NT2/D1 (cell line): ENCODE measurements at regions not wholly inside any gene's neighbourhood (a gene's known extent, or its start where the extent isn't known, plus 50 kb on each side); places are given as distances from the start of the nearest gene placed in this dataset.

Experiments
- DNase-seq: peaks from one replicate; pipeline ENCODE4 v3.0.0-alpha.2; 2011; ENCODE audit warnings: low read depth, low spot score
- H3K27me3 ChIP-seq: 2 replicates; pipeline ENCODE4 v1.6.0; 2011; ENCODE audit warnings: mild to moderate bottlenecking; ENCODE audit not compliant: insufficient read length, insufficient read depth
- H3K36me3 ChIP-seq: 2 replicates; pipeline ENCODE4 v1.6.1; 2011; ENCODE audit warnings: mild to moderate bottlenecking, low read length, mixed read lengths; ENCODE audit not compliant: insufficient read depth, insufficient read length
- H3K4me1 ChIP-seq: 2 replicates; pipeline ENCODE4 v1.5.1; 2011; ENCODE audit not compliant: insufficient read depth, insufficient read length
- H3K4me3 ChIP-seq: 2 replicates; pipeline ENCODE4 v1.5.1; 2011; ENCODE audit warnings: low read depth; ENCODE audit not compliant: insufficient read length
- H3K9ac ChIP-seq: 2 replicates; pipeline ENCODE4 v1.6.0; 2011; ENCODE audit warnings: low read depth; ENCODE audit not compliant: insufficient read length
- H3K9me3 ChIP-seq: 2 replicates; pipeline ENCODE4 v1.5.1; 2011; ENCODE audit warnings: mild to moderate bottlenecking, low read length; ENCODE audit not compliant: insufficient read depth
- SUZ12 ChIP-seq: IDR thresholded peaks from 2 replicates; pipeline ENCODE4 v1.6.1; 2011; ENCODE audit not compliant: insufficient read length, insufficient read depth; ENCODE audit errors: extremely low read depth
- YY1 ChIP-seq: IDR thresholded peaks from 2 replicates; pipeline ENCODE4 v1.6.1; 2011; ENCODE audit not compliant: insufficient read length, insufficient read depth
- ZNF274 ChIP-seq: IDR thresholded peaks from 2 replicates; pipeline ENCODE4 v1.6.1; 2011; ENCODE audit warnings: mild to moderate bottlenecking, low read depth, low read length

DNA sequence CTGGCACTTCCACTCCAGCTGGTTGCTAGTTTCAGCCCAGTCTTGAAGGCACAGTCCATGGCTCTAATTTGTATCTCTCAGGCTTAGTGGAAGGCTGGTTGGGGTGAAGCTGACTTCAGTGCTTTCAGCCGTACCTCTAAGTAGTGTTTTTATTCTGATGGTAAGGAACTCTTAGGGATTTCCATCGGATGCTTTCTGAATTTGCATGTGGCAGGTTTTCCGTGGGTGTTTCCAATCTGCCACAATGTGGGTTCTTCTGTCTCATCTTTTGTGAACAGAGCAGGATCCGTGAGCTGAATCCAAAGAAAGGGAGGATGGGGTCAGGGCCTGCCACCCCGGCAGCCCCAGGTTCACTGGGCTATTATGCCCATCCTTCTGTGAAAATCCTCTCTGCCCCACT, 607.9 kb upstream of the MKI67 start:
- H3K27me3 ChIP-seq, result no peaks in the 10 kb centered on the region
- no peaks in the 10 kb centered on the region for H3K4me1 ChIP-seq
- TF ChIP-seq SUZ12, result no peak
- TF ChIP-seq ZNF274, result no peak
- no peak for TF ChIP-seq YY1
- no peaks in the 10 kb centered on the region for H3K36me3 ChIP-seq
- no peak overlapping the region for H3K4me3 ChIP-seq
- no peak overlapping the region for H3K9ac ChIP-seq
- DNase-seq, result no peak
- no peaks in the 10 kb centered on the region for H3K9me3 ChIP-seq

GRCh38 chr10:128734734-128735133, 608.5 kb upstream of the MKI67 start:
- no peak overlapping the region for H3K4me3 ChIP-seq
- H3K4me1 ChIP-seq, result no peaks in the 10 kb centered on the region
- no peaks in the 10 kb centered on the region for H3K27me3 ChIP-seq
- H3K9me3 ChIP-seq, result no peaks in the 10 kb centered on the region
- TF ChIP-seq SUZ12, result no peak
- TF ChIP-seq ZNF274, result no peak
- no peak for TF ChIP-seq YY1
- H3K36me3 ChIP-seq, result no peaks in the 10 kb centered on the region
- DNase-seq, result no peak
- no peak overlapping the region for H3K9ac ChIP-seq

DNA sequence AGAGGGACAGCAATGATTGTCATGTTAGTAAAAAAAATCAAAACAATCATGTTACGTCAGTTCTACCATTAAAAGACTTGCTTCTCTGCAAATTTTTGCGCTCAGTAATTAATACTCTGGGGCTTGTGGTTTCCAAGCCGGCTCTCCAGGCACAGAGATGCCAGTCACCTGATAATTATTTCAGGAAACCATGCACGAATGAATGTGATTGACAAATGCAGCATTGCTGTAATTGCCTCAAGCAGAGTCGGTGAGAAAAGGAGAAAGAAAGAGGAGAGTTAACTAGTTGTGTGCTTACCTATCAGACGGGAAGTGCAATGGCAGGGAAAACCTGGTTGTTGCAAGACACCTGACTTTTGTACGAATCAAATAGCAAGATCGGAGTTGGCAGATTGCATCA, 609.8 kb upstream of the MKI67 start:
- Histone ChIP-seq H3K36me3 (no peaks in the 10 kb centered on the region), H3K9me3 (no peaks in the 10 kb centered on the region), H3K4me1 (no peaks in the 10 kb centered on the region), H3K9ac (no peak overlapping the region), H3K4me3 (no peak overlapping the region), H3K27me3 (no peaks in the 10 kb centered on the region)
- no peak for DNase-seq
- TF ChIP-seq YY1 (no peak), SUZ12 (no peak), ZNF274 (no peak)

DNA sequence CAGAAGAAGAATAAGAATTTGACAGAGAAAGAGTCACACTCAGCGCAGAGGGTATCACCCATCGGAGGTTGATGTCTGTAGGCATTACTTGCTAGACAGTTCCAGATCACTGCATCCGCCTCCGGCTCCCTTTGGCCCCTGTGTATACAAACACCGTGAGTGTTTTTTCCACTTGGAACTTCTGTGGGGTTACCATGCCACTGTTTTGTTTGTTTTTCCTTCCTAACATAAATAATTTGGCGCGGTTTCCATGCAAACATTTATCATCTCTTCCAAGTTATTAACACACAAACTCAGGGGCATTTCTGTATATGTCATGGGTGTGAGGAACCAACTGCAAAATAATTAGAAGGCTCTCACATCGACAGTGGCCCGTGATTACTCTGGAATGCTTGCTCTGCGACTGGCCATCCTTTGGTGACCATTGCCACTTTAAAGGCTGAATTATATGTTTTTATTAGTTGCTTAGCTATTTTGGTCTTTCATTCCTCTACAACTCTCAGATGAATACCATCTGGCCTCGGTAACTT, 612.2 kb upstream of the MKI67 start:
- no peak overlapping the region for H3K9ac ChIP-seq
- H3K9me3 ChIP-seq, result no peaks in the 10 kb centered on the region
- DNase-seq, result no peak
- H3K4me1 ChIP-seq, result no peaks in the 10 kb centered on the region
- no peaks in the 10 kb centered on the region for H3K27me3 ChIP-seq
- TF ChIP-seq SUZ12, result no peak
- no peak for TF ChIP-seq YY1
- no peak for TF ChIP-seq ZNF274
- no peak overlapping the region for H3K4me3 ChIP-seq
- no peaks in the 10 kb centered on the region for H3K36me3 ChIP-seq

GRCh38 chr10:128739930-128740329, 613.7 kb upstream of the MKI67 start:
- Histone ChIP-seq H3K27me3 (no peaks in the 10 kb centered on the region), H3K36me3 (no peaks in the 10 kb centered on the region), H3K4me3 (no peak overlapping the region), H3K4me1 (no peaks in the 10 kb centered on the region), H3K9me3 (no peaks in the 10 kb centered on the region), H3K9ac (no peak overlapping the region)
- no peak for DNase-seq
- no peak for TF ChIP-seq ZNF274
- TF ChIP-seq SUZ12, result no peak

GRCh38 chr10:128741180-128741579, 615.0 kb upstream of the MKI67 start:
- H3K9me3 ChIP-seq, result no peaks in the 10 kb centered on the region
- no peak overlapping the region for H3K4me3 ChIP-seq
- TF ChIP-seq ZNF274 (no peak), SUZ12 (no peak), YY1 (no peak)
- no peaks in the 10 kb centered on the region for H3K4me1 ChIP-seq
- DNase-seq, result no peak
- H3K27me3 ChIP-seq, result no peaks in the 10 kb centered on the region
- H3K9ac ChIP-seq, result no peak overlapping the region
- no peaks in the 10 kb centered on the region for H3K36me3 ChIP-seq

DNA sequence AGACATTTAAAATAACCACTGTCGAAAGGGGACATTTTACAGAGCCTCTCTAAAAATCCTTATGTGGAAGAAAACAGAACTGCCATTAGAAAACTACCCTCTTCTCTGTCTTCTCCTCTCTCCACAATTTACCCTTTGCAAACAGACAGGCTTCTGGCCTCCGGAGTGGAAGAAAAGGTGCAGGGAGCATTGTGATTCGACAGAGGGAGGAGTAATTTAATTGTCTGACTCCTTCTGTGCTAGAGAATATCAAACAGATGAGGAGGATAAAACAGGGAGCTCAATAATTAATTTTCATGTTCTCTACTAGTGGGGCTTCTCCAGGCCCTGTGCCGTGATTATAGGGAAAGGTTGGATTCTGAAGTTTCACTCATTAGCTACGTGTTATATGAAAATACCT, 615.5 kb upstream of the MKI67 start:
- DNase-seq, result no peak
- H3K4me1 ChIP-seq, result no peaks in the 10 kb centered on the region
- no peak overlapping the region for H3K9ac ChIP-seq
- H3K4me3 ChIP-seq, result no peak overlapping the region
- H3K9me3 ChIP-seq, result no peaks in the 10 kb centered on the region
- TF ChIP-seq ZNF274, result no peak
- no peak for TF ChIP-seq YY1
- TF ChIP-seq SUZ12, result no peak
- H3K27me3 ChIP-seq, result no peaks in the 10 kb centered on the region
- no peaks in the 10 kb centered on the region for H3K36me3 ChIP-seq
